HEK293 (cell line): ENCODE measurements at regions not wholly inside any gene's neighbourhood (a gene's known extent, or its start where the extent isn't known, plus 50 kb on each side); places are given as distances from the start of the nearest gene placed in this dataset.

ENCODE experiments used
- CTCF ChIA-PET: fragments of 350-600 bp; formaldehyde crosslinking; extraction: SDS; loops from one replicate; lab custom pipeline; 2021; ENCODE audit warnings: antibody characterized with exemption; lab: Yijun Ruan, JAX
- POLR2A ChIA-PET: fragments of 300-600 bp; formaldehyde crosslinking; extraction: SDS; loops from one replicate; lab custom pipeline; 2020; ENCODE audit warnings: antibody characterized with exemption, inconsistent platforms; lab: Yijun Ruan, JAX
- H3K27ac ChIP-seq: fragments of 200-500 bp; sonication (Bioruptor generic); 2 replicates; pipeline ENCODE4 v1.5.1; 2014; ENCODE audit warnings: low read depth, low read length, control low read depth, inconsistent platforms; ENCODE audit errors: extremely low read depth
- H3K36me3 ChIP-seq, 2 experiments: fragments of 200-500 bp in 1 of 2; sonication (Bioruptor generic) in 1 of 2; 1 replicate in 1 of 2; 2 replicates in 1 of 2; pipeline ENCODE4 v1.5.1; 2014 to 2017; ENCODE audit warnings: inconsistent platforms in 2 of 2, low read length in 2 of 2; ENCODE audit not compliant: control insufficient read depth in 2 of 2, insufficient read depth in 1 of 2
- H3K4me1 ChIP-seq: fragments of 200-500 bp; sonication (Bioruptor generic); 2 replicates; pipeline ENCODE4 v1.5.1; 2014; ENCODE audit warnings: mild to moderate bottlenecking, low read length, inconsistent platforms; ENCODE audit not compliant: control insufficient read depth, insufficient read depth
- H3K4me3 ChIP-seq: 2 replicates; pipeline ENCODE4 v1.5.1; 2011; ENCODE audit warnings: low read depth, mild to moderate bottlenecking, control low read depth, low read length, moderate library complexity
- H3K9me3 ChIP-seq: fragments of 200-500 bp; sonication (Bioruptor generic); 2 replicates; pipeline ENCODE4 v1.5.1; 2014; ENCODE audit warnings: low read depth, low read length, inconsistent platforms; ENCODE audit not compliant: control insufficient read depth, insufficient read depth
- ATF2 ChIP-seq: fragments of 450-650 bp; formaldehyde crosslinking; IDR thresholded peaks from 2 replicates; pipeline ENCODE4 v1.5.1; 2016; ENCODE audit warnings: missing biosample characterization, missing genetic modification characterization, low read depth
- GLIS2 ChIP-seq: fragments of 450-650 bp; formaldehyde crosslinking; IDR thresholded peaks from 2 replicates; pipeline ENCODE4 v1.5.1; 2016; ENCODE audit warnings: missing biosample characterization, missing genetic modification characterization
- KLF7 ChIP-seq: fragments of 450-650 bp; formaldehyde crosslinking; IDR thresholded peaks from 2 replicates; pipeline ENCODE4 v1.5.1; 2016; ENCODE audit warnings: missing biosample characterization, missing genetic modification characterization, borderline replicate concordance
- SP7 ChIP-seq: fragments of 450-650 bp; formaldehyde crosslinking; IDR thresholded peaks from 2 replicates; pipeline ENCODE4 v1.5.1; 2016; ENCODE audit warnings: missing biosample characterization, missing genetic modification characterization
- TRIM28 ChIP-seq: IDR thresholded peaks from 2 replicates; pipeline ENCODE4 v1.6.1; 2011; ENCODE audit warnings: low read length, control low read depth, borderline replicate concordance
- WT1 ChIP-seq: fragments of 450-650 bp; formaldehyde crosslinking; IDR thresholded peaks from 2 replicates; pipeline ENCODE4 v1.5.1; 2016; ENCODE audit warnings: missing biosample characterization, missing genetic modification characterization
- ZFHX2 ChIP-seq: fragments of 450-650 bp; formaldehyde crosslinking; conservative IDR thresholded peaks from 2 replicates; pipeline ENCODE4 v1.5.1; 2016; ENCODE audit warnings: missing biosample characterization, missing genetic modification characterization
- ZIC2 ChIP-seq: fragments of 450-650 bp; formaldehyde crosslinking; IDR thresholded peaks from 2 replicates; pipeline ENCODE4 v1.5.1; 2016; ENCODE audit warnings: missing biosample characterization, missing genetic modification characterization
- ZNF10 ChIP-seq: fragments of 450-650 bp; formaldehyde crosslinking; IDR thresholded peaks from 2 replicates; pipeline ENCODE4 v1.5.1; 2017; ENCODE audit warnings: missing biosample characterization, missing genetic modification characterization
- ZNF416 ChIP-seq: fragments of 450-650 bp; formaldehyde crosslinking; IDR thresholded peaks from 2 replicates; pipeline ENCODE4 v1.5.1; 2016; ENCODE audit warnings: missing biosample characterization, missing genetic modification characterization
- ZNF433 ChIP-seq: fragments of 450-650 bp; formaldehyde crosslinking; IDR thresholded peaks from 2 replicates; pipeline ENCODE4 v1.5.1; 2016; ENCODE audit warnings: missing biosample characterization, missing genetic modification characterization, low read depth
- ZNF555 ChIP-seq: fragments of 450-650 bp; formaldehyde crosslinking; conservative IDR thresholded peaks from 2 replicates; pipeline ENCODE4 v1.5.1; 2017; ENCODE audit warnings: missing biosample characterization, mild to moderate bottlenecking, missing genetic modification characterization, inconsistent platforms
- ZNF571 ChIP-seq: fragments of 450-650 bp; formaldehyde crosslinking; IDR thresholded peaks from 2 replicates; pipeline ENCODE4 v1.5.0; 2017; ENCODE audit warnings: missing biosample characterization, missing genetic modification characterization
- ZNF610 ChIP-seq: fragments of 450-650 bp; formaldehyde crosslinking; IDR thresholded peaks from 2 replicates; pipeline ENCODE4 v1.5.1; 2016; ENCODE audit warnings: missing biosample characterization, missing genetic modification characterization, borderline replicate concordance
- ZNF629 ChIP-seq: fragments of 450-650 bp; formaldehyde crosslinking; IDR thresholded peaks from 2 replicates; pipeline ENCODE4 v1.5.1; 2017; ENCODE audit warnings: missing biosample characterization, missing genetic modification characterization
- ZNF692 ChIP-seq: fragments of 450-650 bp; formaldehyde crosslinking; IDR thresholded peaks from 2 replicates; pipeline ENCODE4 v1.5.1; 2016; ENCODE audit warnings: missing biosample characterization, missing genetic modification characterization
- ZNF776 ChIP-seq: fragments of 450-650 bp; formaldehyde crosslinking; IDR thresholded peaks from 2 replicates; pipeline ENCODE4 v1.5.0; 2017; ENCODE audit warnings: missing biosample characterization, missing genetic modification characterization, borderline replicate concordance

GRCh38 chr20:51195419-51195901 is 172.6 kb upstream of the KCNG1 start (continued):
- TF ChIP-seq WT1 (tag by site-specific recombination) (peak; percentile 50), ZNF571 (tag by site-specific recombination) (no peak), ZNF555 (tag by site-specific recombination) (no peak), ZNF776 (tag by site-specific recombination) (no peak), KLF7 (tag by site-specific recombination) (no peak), ZNF629 (tag by site-specific recombination) (peak; percentile 56; the same call in 1 of the 2 replicates), SP7 (tag by site-specific recombination) (peak; percentile 81), TRIM28 (peak; percentile 16; the same call in 1 of the 2 replicates), ZFHX2 (tag by site-specific recombination) (peak; percentile 85), ZIC2 (tag by site-specific recombination) (0 out of 2 replicates have a peak, but pooled peaks have one; percentile 11)

- TF ChIP-seq ATF2 (no peak), ZNF610 (no peak), ZNF433 (no peak), ZNF416 (tag by site-specific recombination) (no peak), ZNF10 (tag by site-specific recombination) (no peak)
- CTCF ChIA-PET = no interaction called here
- Histone ChIP-seq H3K9me3 (no peaks in the 10 kb centered on the region), H3K4me1 (no peaks in the 10 kb centered on the region), H3K36me3 (no peaks in the 10 kb centered on the region), H3K27ac (no peak overlapping the region), H3K4me3 (no peak overlapping the region)
- POLR2A ChIA-PET = no interaction called here
Measured at GRCh38 chr20:51193066-51193772, 170.3 kb upstream of the KCNG1 start.

GRCh38 chr20:51190783-51191180 is 167.9 kb upstream of the KCNG1 start:
- no peak overlapping the region for H3K27ac ChIP-seq
- POLR2A ChIA-PET = no interaction called here
- H3K9me3 ChIP-seq = no peaks in the 10 kb centered on the region
- no peaks in the 10 kb centered on the region for H3K4me1 ChIP-seq
- H3K36me3 ChIP-seq = no peaks in the 10 kb centered on the region
- no peak overlapping the region for H3K4me3 ChIP-seq
- CTCF ChIA-PET = no interaction called here
- TF ChIP-seq ZNF692 (no peak), GLIS2 (no peak), ATF2 (no peak)
